ENCODE measurements at regions not wholly inside any gene's neighbourhood (a gene's known extent, or its start where the extent isn't known, plus 50 kb on each side); places are given as distances from the start of the nearest gene placed in this dataset.

DNA sequence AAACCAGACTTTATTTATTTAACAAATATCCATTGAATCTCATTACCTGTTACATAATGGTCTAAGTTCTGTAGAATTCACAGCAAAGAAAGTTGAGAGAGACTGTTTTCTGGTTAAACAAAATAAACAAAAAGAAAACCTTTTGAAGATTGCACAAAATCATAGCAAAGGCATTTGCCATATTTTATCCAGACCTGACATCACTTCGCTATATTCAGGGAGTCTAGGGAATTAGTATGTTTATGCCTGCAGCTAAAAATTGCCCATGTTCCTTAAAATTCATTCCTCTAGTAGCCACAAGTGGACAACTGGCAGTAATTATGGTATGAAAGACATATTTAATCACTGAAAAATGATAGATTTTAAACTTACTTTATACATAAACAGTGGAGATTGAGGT, 577.0 kb upstream of the DAB2 start:
- Mint-ChIP-seq H3K4me1 (no peaks in the 10 kb centered on the region), H3K27me3 (peaks cover 4 to 12% of the 10 kb centered on the region in 2 donors), H3K27ac (no peak overlapping the region), H3K4me3 (no peak overlapping the region), H3K36me3 (no peaks in the 10 kb centered on the region), H3K9me3 (peaks cover 4 to 8% of the 10 kb centered on the region in 2 donors)
- DNase-seq, result no peak
- no peak for ATAC-seq (replicated peaks)

DNA sequence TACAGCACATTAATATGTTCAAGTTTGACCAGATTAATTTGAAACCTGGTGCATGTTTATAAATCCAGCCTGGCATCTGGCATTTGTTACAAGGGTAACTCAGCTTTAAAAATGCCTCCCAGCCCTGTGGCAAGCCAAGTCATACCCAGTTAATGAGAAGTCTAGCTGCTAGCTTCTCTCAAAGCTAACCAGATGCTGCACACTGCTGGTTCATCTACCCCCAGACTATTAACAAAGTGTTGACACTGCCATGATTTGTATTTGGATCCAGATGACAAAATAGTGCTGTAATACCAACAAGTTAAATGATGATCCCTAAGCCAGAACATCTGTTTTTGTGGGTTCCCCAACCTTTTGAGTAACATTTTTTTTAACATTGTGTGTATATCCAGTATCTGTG, 573.7 kb upstream of the DAB2 start:
- H3K27me3 Mint-ChIP-seq, result peaks cover 5 to 7% of the 10 kb centered on the region in 2 donors
- DNase-seq, result no peak
- H3K9me3 Mint-ChIP-seq, result peaks cover 0 to 5% of the 10 kb centered on the region in 2 donors
- H3K4me3 Mint-ChIP-seq, result no peak overlapping the region
- H3K36me3 Mint-ChIP-seq, result no peaks in the 10 kb centered on the region
- H3K4me1 Mint-ChIP-seq, result no peaks in the 10 kb centered on the region
- no peak for ATAC-seq (replicated peaks)
- no peak overlapping the region for H3K27ac Mint-ChIP-seq

DNA sequence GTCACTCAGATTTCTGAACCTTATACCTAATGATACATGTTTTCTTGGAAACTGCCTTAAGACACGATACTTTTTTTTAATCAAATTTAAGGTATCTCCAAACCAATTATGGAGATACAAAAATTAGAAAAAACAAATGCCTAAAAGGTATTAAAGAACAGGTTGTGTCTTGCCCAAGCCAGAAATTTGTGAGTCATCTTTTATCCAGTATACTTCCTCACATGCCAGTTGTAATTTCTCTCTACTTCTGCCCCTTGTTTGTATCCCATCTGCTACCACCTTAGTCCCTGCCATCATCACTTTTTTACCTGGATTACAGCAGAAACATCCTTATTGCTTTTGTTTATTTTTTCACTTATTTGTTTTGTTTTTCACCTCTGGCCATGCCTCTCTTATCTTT, 571.2 kb upstream of the DAB2 start:
- no peak for DNase-seq
- Mint-ChIP-seq H3K4me1 (peaks cover 0 to 3% of the 10 kb centered on the region in 2 donors), H3K36me3 (no peaks in the 10 kb centered on the region), H3K27ac (no peak overlapping the region), H3K27me3 (peaks cover 6 to 14% of the 10 kb centered on the region in 2 donors), H3K4me3 (no peak overlapping the region), H3K9me3 (no peaks in the 10 kb centered on the region)
- ATAC-seq (replicated peaks), result no peak

DNA sequence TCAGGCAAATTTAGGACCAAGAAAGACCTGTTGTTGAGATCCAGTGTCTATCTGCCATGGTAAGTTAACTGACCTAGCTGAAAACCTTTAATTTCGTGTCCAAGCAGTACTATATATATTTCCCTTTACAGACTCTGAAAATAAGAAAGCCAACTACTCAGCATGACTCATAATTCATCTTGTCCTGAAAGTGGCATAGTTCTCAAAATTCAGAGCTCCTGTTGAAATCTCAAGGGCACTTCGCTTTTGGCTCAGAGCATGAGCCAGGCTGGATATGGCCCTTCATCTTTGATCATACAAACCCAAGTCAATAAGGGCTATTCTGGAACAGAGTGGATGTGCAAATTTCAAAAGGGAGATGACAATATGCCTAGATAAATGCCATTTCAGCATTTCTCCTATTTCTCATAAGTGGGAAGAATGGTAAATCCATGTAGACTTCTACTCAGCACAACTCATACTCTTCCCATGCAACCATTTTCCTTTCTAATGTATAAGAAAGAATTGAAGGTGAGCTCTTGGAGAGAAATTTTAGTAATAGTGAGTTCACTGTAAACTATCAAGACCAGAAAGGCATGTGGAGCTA, 567.9 kb upstream of the DAB2 start:
- ATAC-seq (replicated peaks) (peak in 1 of 2 donors; percentile 20), DNase-seq (no peak)
- H3K27me3 Mint-ChIP-seq, result peaks cover 6 to 14% of the 10 kb centered on the region in 2 donors
- peaks cover 0 to 3% of the 10 kb centered on the region in 2 donors for H3K4me1 Mint-ChIP-seq
- H3K27ac Mint-ChIP-seq, result no peak overlapping the region
- no peaks in the 10 kb centered on the region for H3K9me3 Mint-ChIP-seq
- no peak overlapping the region for H3K4me3 Mint-ChIP-seq
- H3K36me3 Mint-ChIP-seq, result no peaks in the 10 kb centered on the region

DNA sequence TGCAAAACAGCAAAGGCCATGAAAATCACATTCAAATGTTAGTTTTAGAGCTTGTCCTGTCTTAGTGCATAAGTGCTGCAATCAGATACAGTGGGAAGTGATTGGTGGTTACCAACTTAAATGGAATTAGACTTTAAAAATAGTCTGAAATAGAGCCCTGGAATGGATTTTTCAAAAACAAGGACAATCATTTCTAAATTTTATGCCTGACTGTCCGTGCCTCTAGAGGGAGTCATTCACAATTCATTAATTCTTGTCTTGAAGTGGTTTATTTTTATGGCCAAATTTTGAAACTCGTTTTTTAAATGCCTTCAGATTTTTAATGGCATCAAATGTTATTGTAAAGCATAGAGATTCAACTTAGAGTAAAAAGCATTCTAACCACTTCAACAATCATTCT, 561.8 kb upstream of the DAB2 start:
- H3K27me3 Mint-ChIP-seq, result peaks cover 4 to 7% of the 10 kb centered on the region in 2 donors
- DNase-seq, result no peak
- no peak overlapping the region for H3K4me3 Mint-ChIP-seq
- no peaks in the 10 kb centered on the region for H3K9me3 Mint-ChIP-seq
- no peaks in the 10 kb centered on the region for H3K36me3 Mint-ChIP-seq
- H3K4me1 Mint-ChIP-seq, result no peaks in the 10 kb centered on the region
- ATAC-seq (replicated peaks), result no peak
- H3K27ac Mint-ChIP-seq, result no peak overlapping the region

DNA sequence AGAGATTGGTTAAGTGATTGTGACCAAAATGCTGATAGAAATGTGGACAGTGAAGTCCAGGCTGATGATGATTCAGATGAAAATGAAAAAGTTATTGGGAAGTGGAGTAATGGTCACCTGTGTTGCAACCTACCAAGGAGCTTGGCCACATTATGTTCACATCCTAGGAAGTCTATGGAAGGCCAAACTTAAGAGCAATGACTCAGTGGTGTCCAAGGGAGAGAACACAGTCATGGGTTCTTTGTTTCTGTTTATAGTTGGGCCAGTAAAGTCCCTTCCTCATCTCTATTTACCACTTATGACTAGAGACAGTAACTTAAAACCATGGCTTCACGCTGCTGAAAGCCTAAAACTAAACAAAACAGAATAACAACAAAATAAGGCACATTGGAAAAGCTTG, 555.3 kb upstream of the DAB2 start:
- ATAC-seq (replicated peaks), result no peak
- Mint-ChIP-seq H3K9me3 (no peaks in the 10 kb centered on the region), H3K4me1 (no peaks in the 10 kb centered on the region), H3K36me3 (no peaks in the 10 kb centered on the region), H3K27me3 (peaks cover 4 to 9% of the 10 kb centered on the region in 2 donors), H3K27ac (no peak overlapping the region), H3K4me3 (no peak overlapping the region)
- DNase-seq, result no peak

DNA sequence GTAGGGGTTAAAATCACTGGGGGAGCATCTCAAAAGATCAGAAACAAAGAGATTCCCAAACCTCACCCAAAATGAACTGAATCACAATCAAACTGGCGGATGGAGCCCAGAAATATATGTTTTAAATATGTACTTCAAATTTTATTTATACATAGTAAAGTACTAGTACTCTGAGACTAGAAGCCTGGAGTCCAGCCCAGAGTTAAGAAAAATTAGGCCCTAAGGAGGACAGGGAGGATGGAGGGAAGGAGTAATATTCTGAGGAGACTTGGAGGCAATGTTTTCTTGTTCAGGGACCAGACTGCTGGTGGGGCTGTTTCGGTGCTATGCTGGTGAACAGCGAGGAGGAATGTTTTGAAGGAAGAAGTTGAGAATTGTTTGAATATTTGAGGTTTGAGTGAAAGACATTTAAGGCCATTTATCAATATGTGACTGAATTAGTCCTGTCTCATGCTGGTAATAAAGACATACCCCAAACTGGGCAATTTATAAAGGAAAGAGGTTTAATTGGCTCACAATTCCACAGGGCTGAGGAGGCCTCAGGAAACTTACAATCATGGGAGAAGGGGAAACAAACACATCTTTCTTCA, 552.4 kb upstream of the DAB2 start:
- no peaks in the 10 kb centered on the region for H3K4me1 Mint-ChIP-seq
- peaks cover 0 to 14% of the 10 kb centered on the region in 2 donors for H3K27me3 Mint-ChIP-seq
- H3K27ac Mint-ChIP-seq, result no peak overlapping the region
- DNase-seq (no peak), ATAC-seq (replicated peaks) (no peak)
- no peak overlapping the region for H3K4me3 Mint-ChIP-seq
- peaks cover 0 to 4% of the 10 kb centered on the region in 2 donors for H3K9me3 Mint-ChIP-seq
- H3K36me3 Mint-ChIP-seq, result peaks cover 0 to 2% of the 10 kb centered on the region in 2 donors

DNA sequence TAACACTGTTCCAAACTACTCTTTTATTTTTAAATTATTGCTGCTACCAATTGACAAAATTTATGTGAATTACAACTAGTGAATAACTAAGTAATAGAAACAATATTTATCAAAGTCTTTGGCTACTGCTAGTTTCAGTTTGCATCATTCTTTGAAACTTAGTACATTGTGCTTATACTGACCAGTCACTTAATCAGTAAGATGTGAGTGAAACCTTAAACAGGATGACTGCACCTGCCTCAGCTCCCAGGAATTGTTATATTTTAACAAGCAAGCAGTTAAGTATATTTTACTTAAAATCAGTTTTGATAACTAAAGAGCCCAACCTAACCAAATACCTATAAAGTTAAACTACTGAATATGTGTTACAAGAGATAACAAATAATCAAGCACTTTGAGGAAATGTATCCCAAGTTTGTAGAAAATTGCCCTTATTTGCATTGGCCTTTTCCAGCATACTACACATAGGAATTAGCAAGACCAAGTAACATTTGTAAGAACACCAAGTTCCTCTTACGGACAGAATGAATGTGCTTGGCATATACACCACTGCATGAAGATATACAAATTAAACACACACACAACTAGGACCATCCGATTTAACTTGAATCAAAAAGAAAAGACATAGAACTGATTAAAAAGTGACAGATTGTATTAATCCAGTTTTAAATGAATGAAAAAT, 545.5 kb upstream of the DAB2 start:
- H3K27me3 Mint-ChIP-seq, result peaks cover 4 to 5% of the 10 kb centered on the region in 2 donors
- no peak for ATAC-seq (replicated peaks)
- peaks cover 0 to 2% of the 10 kb centered on the region in 2 donors for H3K36me3 Mint-ChIP-seq
- H3K4me1 Mint-ChIP-seq, result no peaks in the 10 kb centered on the region
- no peak for DNase-seq
- peaks cover 0 to 4% of the 10 kb centered on the region in 2 donors for H3K9me3 Mint-ChIP-seq
- H3K4me3 Mint-ChIP-seq, result no peak overlapping the region
- H3K27ac Mint-ChIP-seq, result no peak overlapping the region

DNA sequence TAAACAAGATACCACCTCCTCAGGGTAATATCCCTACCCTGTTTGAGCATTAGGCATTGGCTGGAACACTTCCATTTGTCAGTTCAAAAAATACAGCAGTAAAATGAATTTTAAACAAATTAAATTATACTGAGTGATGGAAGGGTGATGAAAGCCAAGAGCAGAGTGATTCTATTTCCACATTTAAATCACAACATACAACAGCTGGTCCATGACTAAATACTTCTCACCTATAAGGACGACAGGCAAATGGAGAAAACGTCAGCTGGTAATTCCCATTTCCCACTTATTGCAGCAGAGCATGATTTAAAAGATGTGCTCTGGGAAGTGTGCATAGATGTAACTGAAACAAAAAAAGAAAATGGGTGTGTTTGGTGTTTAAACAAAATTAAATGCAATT, 543.6 kb upstream of the DAB2 start:
- H3K9me3 Mint-ChIP-seq, result no peaks in the 10 kb centered on the region
- H3K27ac Mint-ChIP-seq, result no peak overlapping the region
- no peak overlapping the region for H3K4me3 Mint-ChIP-seq
- no peaks in the 10 kb centered on the region for H3K4me1 Mint-ChIP-seq
- H3K36me3 Mint-ChIP-seq, result no peaks in the 10 kb centered on the region
- ATAC-seq (replicated peaks) (no peak), DNase-seq (no peak)
- peaks cover 4 to 10% of the 10 kb centered on the region in 2 donors for H3K27me3 Mint-ChIP-seq

DNA sequence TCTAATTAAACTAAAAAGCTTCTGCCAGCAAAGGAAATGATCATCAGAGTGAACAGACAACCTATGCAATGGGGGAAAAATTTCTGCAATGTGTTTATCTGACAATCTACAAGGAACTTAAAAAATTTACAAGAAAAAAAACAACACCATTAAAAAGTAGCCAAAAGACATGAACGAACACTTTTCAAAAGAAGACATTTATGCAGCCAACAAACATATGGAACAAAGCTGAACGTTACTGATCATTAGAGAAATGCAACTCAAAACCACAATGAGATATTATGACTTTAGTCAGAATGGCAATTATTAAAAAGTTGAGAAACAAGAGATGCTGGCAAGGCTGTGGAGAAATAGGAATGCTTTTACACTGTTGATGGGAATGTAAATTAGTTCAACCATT, 530.4 kb upstream of the DAB2 start:
- DNase-seq (no peak), ATAC-seq (replicated peaks) (no peak)
- Mint-ChIP-seq H3K27me3 (no peaks in the 10 kb centered on the region), H3K36me3 (peaks cover 0 to 9% of the 10 kb centered on the region in 2 donors), H3K27ac (no peak overlapping the region), H3K9me3 (no peaks in the 10 kb centered on the region), H3K4me1 (no peaks in the 10 kb centered on the region), H3K4me3 (no peak overlapping the region)

DNA sequence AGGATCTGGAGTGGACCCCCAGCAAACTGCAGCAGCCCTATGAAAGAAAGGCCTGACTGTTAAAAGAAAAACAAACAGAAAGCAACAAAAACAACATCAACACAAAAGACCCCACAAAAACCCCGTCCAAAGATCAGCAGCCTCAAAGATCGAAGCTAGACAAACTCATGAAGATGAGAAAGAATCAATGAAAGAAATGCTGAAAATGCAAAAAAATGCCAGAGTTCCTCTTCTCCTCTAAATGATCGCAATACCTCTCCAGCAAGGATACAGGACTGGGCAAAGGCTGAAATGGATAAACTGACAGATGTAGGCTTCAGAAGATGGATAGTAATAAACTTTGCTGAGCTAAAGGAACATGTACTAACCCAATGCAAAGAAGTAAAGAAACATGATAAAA, 526.3 kb upstream of the DAB2 start:
- ATAC-seq (replicated peaks) (no peak), DNase-seq (no peak)
- Mint-ChIP-seq H3K4me1 (peaks cover 2 to 6% of the 10 kb centered on the region in 2 donors), H3K4me3 (no peak overlapping the region), H3K36me3 (peaks cover 0 to 9% of the 10 kb centered on the region in 2 donors), H3K27me3 (no peaks in the 10 kb centered on the region), H3K9me3 (no peaks in the 10 kb centered on the region), H3K27ac (no peak overlapping the region)

DNA sequence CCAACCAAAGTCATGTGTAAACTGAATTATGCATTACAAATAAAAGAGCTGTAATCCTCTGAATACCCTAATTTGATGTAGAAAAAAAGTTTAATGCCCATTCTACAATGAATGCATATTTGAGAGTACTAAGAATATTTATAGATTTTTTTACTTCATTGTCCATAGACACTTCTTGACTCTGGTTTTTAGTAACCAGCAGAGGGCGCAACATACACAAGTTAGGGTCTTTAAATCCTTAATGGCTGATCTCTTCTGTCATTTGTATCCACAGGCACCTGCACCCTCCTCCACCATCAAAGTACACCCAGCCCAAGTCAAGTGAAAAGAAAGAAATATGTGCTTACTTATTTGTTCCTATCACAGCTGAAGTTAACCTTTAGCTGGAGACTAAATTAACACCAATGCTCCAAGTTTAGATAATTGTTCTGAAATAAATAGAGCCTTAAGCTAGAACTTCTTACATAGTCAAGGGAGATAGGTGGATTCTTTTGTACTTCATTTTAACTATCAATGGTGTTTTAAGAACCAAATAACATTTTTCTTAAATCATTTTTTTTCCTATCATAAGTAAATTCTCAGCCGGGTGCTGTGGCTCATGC, 524.2 kb upstream of the DAB2 start:
- no peak overlapping the region for H3K27ac Mint-ChIP-seq
- DNase-seq, result peak; percentile 49
- peaks cover 2 to 6% of the 10 kb centered on the region in 2 donors for H3K4me1 Mint-ChIP-seq
- no peak overlapping the region for H3K4me3 Mint-ChIP-seq
- ATAC-seq (replicated peaks), result peak; percentile 91 to 98
- no peaks in the 10 kb centered on the region for H3K9me3 Mint-ChIP-seq
- peaks cover 0 to 9% of the 10 kb centered on the region in 2 donors for H3K36me3 Mint-ChIP-seq
- no peaks in the 10 kb centered on the region for H3K27me3 Mint-ChIP-seq

DNA sequence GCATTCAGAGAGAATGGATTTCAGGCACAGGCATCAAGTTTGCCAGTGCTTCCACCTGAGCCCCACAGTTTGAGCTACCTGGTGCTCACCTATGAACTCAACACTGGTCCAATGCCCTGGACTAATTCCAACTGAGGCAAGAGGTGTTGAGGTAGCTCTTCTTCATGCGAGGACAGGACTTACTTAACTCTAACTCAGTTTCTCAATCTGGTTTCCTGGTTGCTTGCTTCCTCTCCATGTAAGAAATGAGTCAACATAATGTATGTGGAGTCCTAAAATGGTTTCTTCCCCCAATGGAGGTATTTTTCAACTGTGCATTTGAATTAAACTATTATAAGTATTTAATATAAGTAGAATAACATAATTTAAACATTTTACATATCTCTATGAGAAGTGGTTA, 523.6 kb upstream of the DAB2 start:
- DNase-seq (no peak), ATAC-seq (replicated peaks) (no peak)
- Mint-ChIP-seq H3K9me3 (no peaks in the 10 kb centered on the region), H3K27me3 (no peaks in the 10 kb centered on the region), H3K4me1 (peaks cover 2 to 6% of the 10 kb centered on the region in 2 donors), H3K27ac (no peak overlapping the region), H3K36me3 (peaks cover 0 to 9% of the 10 kb centered on the region in 2 donors), H3K4me3 (no peak overlapping the region)

DNA sequence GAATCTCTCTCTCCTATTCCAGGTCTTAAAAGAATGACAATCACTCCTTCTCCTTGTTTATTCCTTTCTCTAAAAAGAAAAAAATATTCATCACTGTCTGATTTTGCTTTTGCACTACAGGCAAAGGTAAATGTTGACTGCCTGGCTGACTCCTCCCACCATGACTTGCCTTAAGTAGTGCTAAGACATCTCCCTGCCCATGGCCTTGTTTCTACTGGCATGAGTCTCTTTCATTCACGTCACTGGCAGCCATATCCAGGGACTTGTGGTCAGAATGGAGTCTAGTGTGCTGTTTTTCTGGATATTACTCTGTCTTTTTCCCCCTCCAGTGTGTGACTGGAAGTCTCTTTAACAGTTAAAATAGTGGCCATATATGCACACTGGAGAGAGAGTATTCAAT, 522.9 kb upstream of the DAB2 start:
- H3K4me1 Mint-ChIP-seq, result peaks cover 2 to 6% of the 10 kb centered on the region in 2 donors
- peaks cover 0 to 9% of the 10 kb centered on the region in 2 donors for H3K36me3 Mint-ChIP-seq
- DNase-seq (no peak), ATAC-seq (replicated peaks) (no peak)
- no peak overlapping the region for H3K4me3 Mint-ChIP-seq
- H3K27me3 Mint-ChIP-seq, result no peaks in the 10 kb centered on the region
- H3K27ac Mint-ChIP-seq, result no peak overlapping the region
- no peaks in the 10 kb centered on the region for H3K9me3 Mint-ChIP-seq

Data from stimulated activated naive B cell treated with anti-CD40 and anti-IgM and Interleukin-4, amounts not matched to agents 10 μg/mL and 1 μg/mL and 100 μg/mL, for 72 hours (primary cell).